Stomach (tissue), 8 donors: ENCODE measurements at regions not wholly inside any gene's neighbourhood (a gene's known extent, or its start where the extent isn't known, plus 50 kb on each side); places are given as distances from the start of the nearest gene placed in this dataset.

ENCODE experiments used
- DNase-seq, 2 donors: peaks; one replicate each; pipeline versions ENCODE4 v3.0.0 to v3.0.0-alpha.2; 2013 to 2019
- H3K27ac ChIP-seq, 5 donors: fragments of 200-600 bp in 4 of 5; sonication (generic) in 4 of 5; one replicate each; pipeline ENCODE4 v1.5.1; 2013 to 2019; ENCODE audit warnings: mild to moderate bottlenecking in 1 of 5, moderate library complexity in 1 of 5
- H3K27me3 ChIP-seq, 3 donors: fragments of 200-600 bp; sonication (generic); one replicate each; pipeline ENCODE4 v1.5.1; 2017 to 2019; ENCODE audit warnings: mixed run types in 1 of 3
- H3K36me3 ChIP-seq, 4 donors: fragments of 200-600 bp; sonication (generic); 1 replicate in 3 of 4; 2 replicates in 1 of 4; pipeline ENCODE4 v1.5.1; 2016 to 2019
- H3K4me1 ChIP-seq, 4 donors: fragments of 200-600 bp; sonication (generic); one replicate each; pipeline ENCODE4 v1.5.1; 2016 to 2019
- H3K4me3 ChIP-seq, 4 donors: fragments of 200-600 bp; sonication (generic) in 3 of 4; one replicate each; pipeline ENCODE4 v1.5.1; 2016 to 2019; ENCODE audit warnings: mild to moderate bottlenecking in 1 of 4
- H3K9me3 ChIP-seq, 4 donors: fragments of 200-600 bp; sonication (generic); one replicate each; pipeline ENCODE4 v1.5.1; 2016 to 2019
- CTCF ChIP-seq, 7 experiments: fragments of 450-650 bp in 4 of 7; fragments of 200-600 bp in 3 of 7; sonication (generic) in 3 of 7; IDR thresholded peaks; one replicate each; pipeline ENCODE4 v1.5.1; 2016 to 2019; ENCODE audit warnings: antibody characterized with exemption in 7 of 7, control low read depth in 2 of 7, mild to moderate bottlenecking in 1 of 7
- EP300 ChIP-seq: sonication (generic); formaldehyde crosslinking; IDR thresholded peaks from one replicate; pipeline ENCODE4 v1.6.1; 2017; ENCODE audit warnings: antibody characterized with exemption
- POLR2A ChIP-seq, 4 donors: fragments of 450-650 bp; IDR thresholded peaks; one replicate each; pipeline ENCODE4 v1.6.1; 2016; ENCODE audit warnings: antibody characterized with exemption in 4 of 4, control low read depth in 2 of 4, mild to moderate bottlenecking in 1 of 4, moderate library complexity in 1 of 4
- POLR2AphosphoS5 ChIP-seq, 3 donors: sonication (generic); formaldehyde crosslinking; IDR thresholded peaks; one replicate each; pipeline ENCODE4 v1.6.1; 2016; ENCODE audit warnings: antibody characterized with exemption in 3 of 3
- WGBS, 5 donors: extraction: QIAGEN DNeasy Blood & Tissue Kit in 3 of 5; methylation state at CpG; one replicate each; pipeline versions ENCODE4 v1.1.5 to v1.1.7; 2013 to 2018; 5-methylcytosine and 5-hydroxymethylcytosine counted together
- intact Hi-C: fragments of 100-400 bp; cut with DNase I; formaldehyde crosslinking; loops from one replicate; pipeline ENCODE4 v1.15.1; 2023; ENCODE audit warnings: low total_unique reads
- donor health status: healthy with polysubstance abuse.
- donor health status: Bipolar disorder and iron deficiency.
- donor health status: healthy.

- 29 to 41% (median 39%) methylated on average over 9 of the region's 9 CpGs for WGBS, 5 donors
- intact Hi-C loops = no loop called here
- Histone ChIP-seq H3K4me3 (no peak overlapping the region), H3K27me3 (no peaks in the 10 kb centered on the region), H3K9me3 (no peaks in the 10 kb centered on the region), H3K27ac (peak overlapping the region in 1 of 5 donors; percentile 50), H3K4me1 (peaks cover 0 to 11% (median 2%) of the 10 kb centered on the region in 4 donors), H3K36me3 (no peaks in the 10 kb centered on the region)
- TF ChIP-seq EP300 (no peak), CTCF (IDR thresholded peaks at IDR 0.05) (no peak), POLR2AphosphoS5 (IDR thresholded peaks at IDR 0.05) (peak in 1 of 3 donors; percentile 28)
- peak in 1 of 2 donors; percentile 42 for DNase-seq
Measured at GRCh38 chr5:57383093-57383861, 99.3 kb downstream of the ACTBL2 start.

- DNase-seq = no peak
- Histone ChIP-seq H3K36me3 (no peaks in the 10 kb centered on the region), H3K9me3 (no peaks in the 10 kb centered on the region), H3K27me3 (no peaks in the 10 kb centered on the region), H3K4me3 (no peak overlapping the region), H3K27ac (peak overlapping the region in 1 of 5 donors; percentile 24), H3K4me1 (peaks cover 0 to 11% (median 2%) of the 10 kb centered on the region in 4 donors)
- TF ChIP-seq EP300 (no peak), POLR2AphosphoS5 (IDR thresholded peaks at IDR 0.05) (no peak), CTCF (IDR thresholded peaks at IDR 0.05) (no peak), POLR2A (IDR thresholded peaks at IDR 0.05) (no peak)
- 80 to 94% (median 89%) methylated on average over 2 of the region's 2 CpGs for WGBS, 5 donors
- intact Hi-C loops = no loop called here
Measured at GRCh38 chr5:57382655-57383054, 100.0 kb downstream of the ACTBL2 start.

GRCh38 chr5:57370376-57370775, 112.2 kb downstream of the ACTBL2 start:
- Histone ChIP-seq H3K9me3 (no peaks in the 10 kb centered on the region), H3K4me3 (no peak overlapping the region), H3K27ac (no peak overlapping the region), H3K4me1 (no peaks in the 10 kb centered on the region), H3K27me3 (no peaks in the 10 kb centered on the region), H3K36me3 (no peaks in the 10 kb centered on the region)
- 45 to 66% (median 56%) methylated on average over 2 of the region's 2 CpGs for WGBS, 5 donors
- peak in 1 of 2 donors; percentile 28 for DNase-seq
- no peak for TF ChIP-seq POLR2A (IDR thresholded peaks at IDR 0.05)
- intact Hi-C loops = no loop called here

- H3K4me3 ChIP-seq = no peak overlapping the region
- WGBS, 5 donors = 87 to 92% (median 91%) methylated on average over 3 of the region's 3 CpGs
- H3K4me1 ChIP-seq = no peaks in the 10 kb centered on the region
- intact Hi-C loops = no loop called here
- no peaks in the 10 kb centered on the region for H3K27me3 ChIP-seq
- TF ChIP-seq POLR2A (IDR thresholded peaks at IDR 0.05) (no peak), POLR2AphosphoS5 (IDR thresholded peaks at IDR 0.05) (no peak), EP300 (no peak), CTCF (IDR thresholded peaks at IDR 0.05) (no peak)
- H3K27ac ChIP-seq = no peak overlapping the region
- no peak for DNase-seq
- no peaks in the 10 kb centered on the region for H3K9me3 ChIP-seq
- no peaks in the 10 kb centered on the region for H3K36me3 ChIP-seq
Measured at GRCh38 chr5:57368010-57368409, 114.6 kb downstream of the ACTBL2 start.

GRCh38 chr5:57366744-57367143, 115.9 kb downstream of the ACTBL2 start:
- TF ChIP-seq CTCF (IDR thresholded peaks at IDR 0.05) = no peak
- no peak for TF ChIP-seq EP300
- no peak overlapping the region for H3K27ac ChIP-seq

More at GRCh38 chr5:57366744-57367143, 115.9 kb downstream of the ACTBL2 start:
- DNase-seq = no peak
- Histone ChIP-seq H3K36me3 (no peaks in the 10 kb centered on the region), H3K4me1 (no peaks in the 10 kb centered on the region), H3K9me3 (no peaks in the 10 kb centered on the region), H3K4me3 (no peak overlapping the region), H3K27me3 (no peaks in the 10 kb centered on the region)
- 50 to 67% (median 56%) methylated on average over 1 of the region's 1 CpG for WGBS, 5 donors
- intact Hi-C loops = no loop called here
